A204.1 (cell line): ENCODE measurements at regions not wholly inside any gene's neighbourhood (a gene's known extent, or its start where the extent isn't known, plus 50 kb on each side); places are given as distances from the start of the nearest gene placed in this dataset.
"Not testable (repeated sequence)": the region's sequence is repeated elsewhere in the genome, so short reads cannot be mapped to it uniquely, and the experiment has no call there.

Source experiments
- FAIRE-seq: peaks from 2 replicates; lab custom pipeline; 2012; peaks lifted over from hg19 to GRCh38; lab: Jason Lieb, UNC

GRCh38 chr1:224791362-224791941 lies 138.0 kb upstream of the DNAH14 start:
- FAIRE-seq = no peak

DNA sequence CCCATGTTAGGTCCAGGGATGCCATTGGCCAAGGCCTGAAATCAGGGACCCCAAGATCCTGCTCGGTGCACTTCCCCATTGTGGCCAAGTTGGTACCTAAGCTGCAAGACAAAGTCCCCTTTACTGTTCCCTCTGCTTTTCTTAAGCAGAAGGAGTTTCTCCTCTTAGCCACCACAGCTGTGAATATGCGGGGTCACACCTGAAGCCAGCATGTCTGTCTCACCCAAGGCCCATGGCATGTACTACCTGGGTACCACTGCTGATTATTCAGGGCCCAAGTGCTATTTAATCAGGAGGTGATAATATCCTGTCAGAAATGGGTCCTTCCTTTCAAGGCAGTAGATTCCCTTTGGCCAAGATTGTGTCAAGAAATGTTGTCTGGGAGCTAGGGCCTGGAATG lies 133.9 kb upstream of the DNAH14 start:
- no peak for FAIRE-seq

DNA sequence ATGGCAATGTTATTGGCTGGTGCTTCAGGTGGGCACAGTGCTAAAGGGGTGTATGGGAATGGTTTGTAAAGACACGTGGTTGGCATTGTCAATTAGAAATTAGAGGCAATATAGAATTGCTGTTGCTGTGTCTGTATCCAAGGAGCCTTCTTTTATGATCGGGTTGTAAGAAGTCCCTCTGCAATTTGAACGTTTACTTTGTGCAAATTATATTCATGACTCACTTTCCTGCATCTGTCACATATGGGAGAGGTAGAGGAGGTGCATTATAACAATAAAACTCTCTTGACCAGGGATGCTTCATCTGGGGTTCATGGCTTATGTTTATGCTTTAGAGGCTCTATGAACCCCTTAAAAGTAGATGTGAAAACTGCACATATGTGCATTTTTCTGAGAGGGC lies 130.4 kb upstream of the DNAH14 start:
- FAIRE-seq = no peak

DNA sequence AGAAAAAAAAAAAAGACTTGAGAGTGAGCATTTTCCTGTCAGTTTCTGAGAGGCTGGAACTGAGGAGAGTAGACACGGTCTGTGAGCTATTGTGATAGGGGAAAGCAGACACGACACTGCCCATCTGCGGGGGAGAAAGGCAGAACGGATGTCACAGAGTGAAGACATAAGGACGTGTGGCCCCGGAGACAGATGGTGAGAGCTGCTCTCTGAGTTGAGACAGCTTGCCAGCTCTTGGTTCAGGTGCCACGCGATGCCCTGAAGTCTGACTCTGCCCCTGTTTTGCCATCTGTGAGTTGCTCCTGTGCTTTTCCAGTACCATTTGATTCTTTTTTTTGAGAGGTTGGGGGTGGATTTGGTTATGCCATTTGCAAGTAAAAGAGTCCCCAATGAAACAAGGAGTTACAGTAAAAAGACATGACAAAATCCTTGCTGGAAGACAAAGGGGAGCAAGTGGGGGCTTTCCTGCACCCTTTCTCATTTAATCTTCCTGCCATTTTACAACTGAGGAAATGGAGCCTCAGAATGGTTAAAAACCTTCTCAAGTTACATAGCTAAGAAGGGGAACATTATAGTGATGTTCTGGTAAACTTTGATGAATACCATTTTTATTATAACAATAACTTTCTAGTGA lies 128.9 kb upstream of the DNAH14 start:
- FAIRE-seq = no peak

DNA sequence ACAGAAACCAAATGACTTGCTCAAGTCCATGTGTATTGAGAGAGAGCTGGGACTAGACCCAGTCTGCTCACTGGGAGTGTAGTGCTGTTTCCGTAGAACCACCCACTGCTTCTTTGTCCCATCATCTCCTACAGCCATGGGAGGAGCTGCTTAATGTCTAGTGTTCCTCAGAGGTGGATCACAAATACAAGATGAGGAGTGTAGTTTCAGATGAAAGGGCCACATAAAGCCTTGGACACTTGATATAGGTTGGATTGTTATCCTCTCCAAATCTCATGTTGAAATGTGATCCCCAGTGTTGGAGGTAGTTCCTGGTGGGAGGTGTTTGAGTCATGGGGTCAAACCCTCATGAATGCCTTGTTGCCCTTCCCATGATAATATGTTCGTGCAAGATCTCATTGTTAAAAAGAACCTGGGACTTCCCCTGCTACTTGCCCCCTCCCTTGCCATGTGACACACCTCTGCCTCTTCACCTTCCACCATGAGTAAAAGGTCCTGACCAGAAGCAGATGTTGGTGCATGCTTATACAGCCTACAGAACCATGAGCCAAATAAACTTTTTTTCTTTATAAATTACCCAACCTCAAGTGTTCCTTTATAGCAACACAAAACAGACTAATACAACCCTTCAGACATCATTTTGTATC lies 127.5 kb upstream of the DNAH14 start:
- FAIRE-seq = no peak

DNA sequence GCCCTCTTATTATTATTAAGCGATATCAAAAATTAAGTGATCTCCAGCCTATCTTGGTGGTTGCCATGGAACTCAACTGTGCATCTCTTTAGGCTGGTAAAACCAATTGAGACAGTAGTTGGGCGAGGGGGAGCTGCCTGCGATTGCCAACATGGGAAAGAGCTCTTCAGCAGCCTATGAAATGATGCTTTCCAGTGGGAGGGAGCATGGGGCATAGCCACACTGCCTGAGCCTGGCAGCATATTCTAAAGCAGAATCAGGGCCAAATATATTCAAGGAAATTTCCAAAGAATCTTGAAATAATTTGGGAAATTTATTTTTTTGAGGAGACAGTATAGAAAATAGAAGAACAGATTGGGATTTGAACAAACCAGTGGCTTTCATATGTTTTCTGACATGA lies 126.9 kb upstream of the DNAH14 start:
- no peak for FAIRE-seq

- FAIRE-seq = no peak
These were observed 125.3 kb upstream of the DNAH14 start for GRCh38 chr1:224804220-224804619.

DNA sequence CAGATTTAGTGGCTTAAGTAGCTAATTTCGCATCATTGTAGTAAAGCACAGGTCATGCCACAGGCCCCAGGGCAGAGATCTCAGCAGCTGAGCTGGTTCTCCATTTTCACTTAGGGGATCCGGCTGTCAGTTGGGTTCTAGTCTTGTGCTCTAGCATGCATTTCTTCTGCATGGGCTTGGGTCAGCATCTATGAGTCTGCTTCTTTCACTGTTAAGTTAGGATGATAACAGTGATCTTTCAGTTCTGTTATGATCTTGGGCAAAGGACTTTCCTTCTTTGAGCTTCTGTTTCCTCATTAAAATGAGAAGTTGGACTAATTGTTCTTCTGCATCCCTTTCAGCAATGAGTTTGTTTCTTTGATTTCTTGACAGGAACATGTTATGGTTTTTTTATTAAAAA lies 123.6 kb upstream of the DNAH14 start:
- FAIRE-seq = no peak

- no peak for FAIRE-seq
These were observed 120.3 kb upstream of the DNAH14 start for GRCh38 chr1:224809137-224809536.

GRCh38 chr1:224809613-224810012 lies 119.9 kb upstream of the DNAH14 start:
- FAIRE-seq = no peak

DNA sequence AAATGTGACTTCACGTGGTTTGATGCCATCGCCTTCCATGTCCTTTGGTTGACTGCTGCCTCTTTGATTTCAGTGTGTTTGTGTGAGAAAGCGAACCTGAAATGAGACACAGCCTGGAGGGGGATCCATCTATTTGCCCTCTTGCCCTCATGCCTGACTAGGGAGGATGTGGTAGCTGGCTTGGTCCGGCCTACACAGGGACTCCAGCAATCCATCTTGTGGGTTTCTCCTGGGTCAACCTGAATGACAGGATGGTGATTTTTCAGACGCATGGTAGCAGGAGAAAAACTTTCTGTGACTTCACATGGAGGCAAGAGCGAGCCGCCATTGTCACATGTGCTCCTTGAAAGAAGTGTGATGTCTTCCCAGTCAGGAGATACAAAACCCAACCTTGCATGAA lies 117.9 kb upstream of the DNAH14 start:
- no peak for FAIRE-seq

GRCh38 chr1:224815647-224816046 lies 113.8 kb upstream of the DNAH14 start:
- FAIRE-seq = no peak

GRCh38 chr1:224816062-224816461 lies 113.4 kb upstream of the DNAH14 start:
- FAIRE-seq = no peak

DNA sequence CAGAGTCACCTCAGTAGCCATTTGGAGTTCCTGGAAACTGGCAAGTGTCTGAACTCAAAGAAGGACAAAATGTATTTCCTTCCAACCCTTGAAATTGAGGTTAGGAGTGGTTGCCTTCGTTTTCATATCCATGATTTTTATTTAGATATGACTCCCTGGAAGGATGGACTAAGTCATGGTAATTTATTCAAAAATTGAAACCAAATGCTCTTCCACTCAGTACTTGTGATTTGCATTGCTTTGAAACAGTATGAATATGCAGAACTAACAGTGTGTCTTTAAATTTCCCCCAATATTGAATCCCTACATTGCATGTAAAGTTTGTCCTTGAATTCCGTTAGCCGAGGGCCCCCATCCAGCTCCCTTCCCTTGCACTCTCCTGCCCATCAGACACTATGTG lies 112.1 kb upstream of the DNAH14 start:
- no peak for FAIRE-seq

GRCh38 chr1:224819861-224820260 lies 109.6 kb upstream of the DNAH14 start:
- no peak for FAIRE-seq

DNA sequence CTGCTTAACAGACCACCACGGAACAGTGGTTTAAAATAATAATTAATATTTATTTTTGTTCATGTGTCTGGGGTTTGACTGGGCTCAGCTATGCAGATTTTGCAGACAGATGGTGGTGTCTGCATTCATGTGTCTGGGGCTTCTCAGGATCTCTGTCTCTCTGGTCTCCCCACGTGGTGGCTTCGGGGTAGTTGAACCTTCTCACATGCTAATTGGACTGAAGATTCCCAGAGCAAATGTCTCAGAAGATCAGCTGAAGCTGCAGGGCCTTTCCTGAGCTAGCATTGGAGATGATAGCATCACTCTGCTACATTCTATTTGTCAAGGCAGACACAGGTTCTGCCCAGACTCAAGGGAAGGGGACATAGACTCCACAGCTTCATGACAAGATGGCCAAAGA lies 109.1 kb upstream of the DNAH14 start:
- FAIRE-seq = no peak

GRCh38 chr1:224821751-224822150 lies 107.7 kb upstream of the DNAH14 start:
- not testable (repeated sequence) for FAIRE-seq

- no peak for FAIRE-seq
These were observed 103.9 kb upstream of the DNAH14 start for GRCh38 chr1:224825525-224826000.

DNA sequence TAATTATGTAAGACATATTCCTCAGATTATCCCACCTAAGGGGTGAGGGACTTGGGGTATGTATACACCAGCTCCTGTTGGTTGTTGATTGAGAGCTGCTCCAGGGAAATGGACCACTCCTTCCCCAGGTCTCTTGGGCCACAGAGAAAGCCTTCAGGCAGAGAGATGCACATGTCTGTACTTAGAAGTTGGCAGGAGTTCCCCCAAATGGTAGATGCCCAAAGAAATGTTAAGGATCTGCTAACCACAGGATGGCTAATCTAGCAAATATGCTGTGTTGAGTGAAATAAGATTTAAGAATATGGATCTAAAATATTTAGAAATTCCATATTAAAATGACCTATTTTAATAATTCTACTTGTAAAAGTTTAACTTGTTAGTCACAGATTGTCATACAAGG lies 100.8 kb upstream of the DNAH14 start:
- no peak for FAIRE-seq

GRCh38 chr1:224831501-224831900 lies 98.0 kb upstream of the DNAH14 start:
- FAIRE-seq = no peak

DNA sequence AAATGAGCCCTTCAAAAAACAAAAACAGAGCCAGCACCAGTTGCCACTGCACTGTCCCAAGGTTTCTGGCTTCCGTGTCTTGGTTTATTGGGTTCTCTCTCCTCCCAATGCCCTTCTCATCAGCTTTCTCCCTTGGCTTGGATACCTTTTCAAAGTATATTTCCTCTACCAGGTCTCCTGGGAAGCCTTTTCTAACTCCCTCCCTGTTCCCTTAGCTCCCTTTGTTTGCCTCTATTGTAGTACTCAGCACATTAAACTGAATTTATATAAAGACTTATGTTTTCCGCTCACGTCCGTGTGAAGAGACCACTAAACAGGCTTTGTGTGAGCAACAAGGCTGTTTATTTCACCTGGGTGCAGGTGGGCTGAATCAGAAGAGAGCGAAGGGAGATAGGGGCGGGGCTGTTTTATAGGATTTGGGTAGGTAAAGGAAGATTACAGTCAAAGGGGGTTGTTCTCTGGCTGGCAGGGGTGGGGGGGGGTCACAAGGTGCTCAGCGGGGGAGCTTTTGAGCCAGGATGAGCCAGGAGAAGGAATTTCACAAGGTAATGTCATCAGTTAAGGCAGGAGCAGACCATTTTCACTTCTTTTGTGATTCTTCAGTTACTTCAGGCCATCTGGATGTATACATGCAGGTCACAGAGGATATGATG lies 89.7 kb upstream of the DNAH14 start:
- not testable (repeated sequence) for FAIRE-seq

GRCh38 chr1:224841803-224842202 lies 87.7 kb upstream of the DNAH14 start:
- FAIRE-seq = not testable (repeated sequence)
